GM12864 (cell line): ENCODE measurements at regions not wholly inside any gene's neighbourhood (a gene's known extent, or its start where the extent isn't known, plus 50 kb on each side); places are given as distances from the start of the nearest gene placed in this dataset.

Experiments
- DNase-seq: peaks from one replicate; pipeline ENCODE4 v3.0.0-alpha.2; 2011; ENCODE audit warnings: low read depth
- H3K4me3 ChIP-seq: 2 replicates; pipeline ENCODE4 v1.5.1; 2011; ENCODE audit warnings: mild to moderate bottlenecking, low read depth, low read length, control low read depth
- TF ChIP-seq, protein P1 (sequence below): IDR thresholded peaks from 2 replicates; pipeline ENCODE4 v1.5.1; 2011; ENCODE audit warnings: low read depth, mild to moderate bottlenecking, moderate library complexity, low read length, control low read depth, inconsistent platforms; ENCODE audit errors: missing control alignments

DNA sequence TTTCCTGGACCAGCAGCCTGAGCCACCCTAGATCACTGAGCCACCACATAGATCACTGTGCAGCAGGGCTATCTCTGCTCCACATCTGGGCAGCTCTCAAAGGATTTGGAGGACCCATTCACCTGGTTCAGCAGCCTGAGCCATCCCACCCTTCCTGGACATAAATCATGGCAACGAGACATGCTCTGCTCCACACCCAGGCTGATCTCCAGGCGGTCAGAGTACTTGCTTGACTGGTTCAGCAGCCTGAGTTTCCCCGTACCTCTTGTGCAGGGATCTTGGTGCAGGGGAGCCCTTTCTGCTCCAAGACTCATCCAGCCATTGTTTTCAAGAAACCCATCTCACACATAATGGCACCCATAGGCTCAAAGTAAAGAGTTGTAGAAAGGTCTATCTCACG lies 195.3 kb downstream of the LIG4 start:
- H3K4me3 ChIP-seq = no peak overlapping the region
- no peak for DNase-seq
- TF ChIP-seq, protein P1, sequence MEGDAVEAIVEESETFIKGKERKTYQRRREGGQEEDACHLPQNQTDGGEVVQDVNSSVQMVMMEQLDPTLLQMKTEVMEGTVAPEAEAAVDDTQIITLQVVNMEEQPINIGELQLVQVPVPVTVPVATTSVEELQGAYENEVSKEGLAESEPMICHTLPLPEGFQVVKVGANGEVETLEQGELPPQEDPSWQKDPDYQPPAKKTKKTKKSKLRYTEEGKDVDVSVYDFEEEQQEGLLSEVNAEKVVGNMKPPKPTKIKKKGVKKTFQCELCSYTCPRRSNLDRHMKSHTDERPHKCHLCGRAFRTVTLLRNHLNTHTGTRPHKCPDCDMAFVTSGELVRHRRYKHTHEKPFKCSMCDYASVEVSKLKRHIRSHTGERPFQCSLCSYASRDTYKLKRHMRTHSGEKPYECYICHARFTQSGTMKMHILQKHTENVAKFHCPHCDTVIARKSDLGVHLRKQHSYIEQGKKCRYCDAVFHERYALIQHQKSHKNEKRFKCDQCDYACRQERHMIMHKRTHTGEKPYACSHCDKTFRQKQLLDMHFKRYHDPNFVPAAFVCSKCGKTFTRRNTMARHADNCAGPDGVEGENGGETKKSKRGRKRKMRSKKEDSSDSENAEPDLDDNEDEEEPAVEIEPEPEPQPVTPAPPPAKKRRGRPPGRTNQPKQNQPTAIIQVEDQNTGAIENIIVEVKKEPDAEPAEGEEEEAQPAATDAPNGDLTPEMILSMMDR = no peak

DNA sequence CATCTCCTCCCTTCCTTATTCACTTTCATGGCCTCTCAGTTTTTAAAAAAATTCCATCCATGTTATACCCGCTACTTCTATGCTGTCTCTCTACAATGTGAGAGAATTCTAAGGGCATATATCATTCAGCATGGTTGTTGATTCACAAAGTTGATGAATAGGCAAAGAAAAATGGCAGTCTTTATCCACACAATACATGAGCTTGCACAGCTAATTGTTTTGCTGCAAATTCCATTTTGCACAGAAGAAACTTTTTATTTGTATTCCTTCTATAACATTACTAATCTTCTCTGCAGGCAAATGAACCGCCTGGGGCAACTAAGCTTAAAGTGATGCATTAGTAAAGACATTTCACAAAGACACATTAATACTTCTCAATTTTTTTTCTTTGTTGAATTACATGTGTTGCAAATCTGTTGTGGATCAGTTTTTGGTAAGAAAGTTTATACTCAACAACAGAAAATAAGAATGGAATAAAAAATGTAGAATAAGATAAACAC lies 196.9 kb downstream of the LIG4 start:
- DNase-seq = no peak
- no peak overlapping the region for H3K4me3 ChIP-seq
- TF ChIP-seq, protein P1 = no peak

DNA sequence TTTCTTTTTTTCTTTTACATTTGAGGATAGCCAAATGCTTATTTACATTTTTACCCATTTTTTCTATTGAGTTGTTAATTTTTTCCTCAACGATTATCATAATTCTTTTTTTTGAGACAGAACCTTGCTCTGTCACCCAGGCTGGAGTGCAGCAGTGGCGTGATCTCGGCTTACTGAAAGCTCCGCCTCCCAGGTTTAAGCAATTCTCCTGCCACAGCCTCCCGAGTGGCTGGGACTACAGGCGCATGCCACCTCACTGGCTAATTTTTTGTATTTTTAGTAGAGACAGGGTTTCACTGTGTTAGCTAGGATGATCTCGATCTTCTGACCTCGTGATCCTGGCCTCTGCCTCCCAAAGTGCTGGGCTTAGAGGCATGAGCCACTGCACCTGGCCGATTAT lies 208.7 kb downstream of the LIG4 start:
- no peak for DNase-seq
- no peak overlapping the region for H3K4me3 ChIP-seq
- TF ChIP-seq, protein P1 = no peak

DNA sequence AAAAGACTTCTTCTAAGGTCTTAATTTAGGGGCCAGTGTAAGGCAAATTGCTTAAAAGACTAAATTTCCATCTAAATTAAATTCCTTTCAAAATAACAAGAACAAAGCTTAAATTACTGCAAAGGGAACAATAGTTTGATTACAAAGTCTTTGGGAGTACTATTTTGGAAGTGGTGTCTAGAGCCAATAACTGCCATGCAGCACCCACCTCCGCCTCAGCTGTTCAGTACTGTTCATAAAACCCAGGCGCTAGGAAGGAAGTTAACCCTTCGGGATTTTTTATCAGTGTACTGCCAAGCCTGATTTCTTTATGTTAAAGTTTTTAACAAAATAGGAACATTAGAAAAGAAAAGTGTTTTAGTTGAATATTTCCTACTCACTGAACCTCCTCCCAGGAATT lies 210.1 kb downstream of the LIG4 start:
- no peak for DNase-seq
- TF ChIP-seq, protein P1 = no peak
- no peak overlapping the region for H3K4me3 ChIP-seq

DNA sequence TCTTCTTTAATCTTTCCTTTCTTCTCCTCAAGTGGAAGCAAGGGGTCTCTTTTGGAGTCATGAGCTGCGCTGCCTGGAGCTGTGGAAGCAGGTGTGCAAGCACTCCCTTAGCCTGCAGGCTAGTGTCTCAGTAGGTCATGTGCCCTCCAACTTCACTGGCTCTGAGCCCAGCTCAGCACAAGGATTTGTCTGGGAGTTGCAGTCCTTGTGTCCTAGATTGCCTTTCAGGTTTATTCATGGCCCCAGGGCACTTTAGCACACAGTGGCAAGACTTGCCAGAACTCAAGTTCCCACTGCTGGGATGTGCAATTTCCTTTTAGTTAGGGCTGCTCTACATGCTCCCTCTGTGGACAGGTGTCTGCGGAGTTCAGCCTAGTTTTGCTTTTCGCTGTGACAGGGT lies 211.7 kb downstream of the LIG4 start:
- TF ChIP-seq, protein P1 = no peak
- no peak for DNase-seq

DNA sequence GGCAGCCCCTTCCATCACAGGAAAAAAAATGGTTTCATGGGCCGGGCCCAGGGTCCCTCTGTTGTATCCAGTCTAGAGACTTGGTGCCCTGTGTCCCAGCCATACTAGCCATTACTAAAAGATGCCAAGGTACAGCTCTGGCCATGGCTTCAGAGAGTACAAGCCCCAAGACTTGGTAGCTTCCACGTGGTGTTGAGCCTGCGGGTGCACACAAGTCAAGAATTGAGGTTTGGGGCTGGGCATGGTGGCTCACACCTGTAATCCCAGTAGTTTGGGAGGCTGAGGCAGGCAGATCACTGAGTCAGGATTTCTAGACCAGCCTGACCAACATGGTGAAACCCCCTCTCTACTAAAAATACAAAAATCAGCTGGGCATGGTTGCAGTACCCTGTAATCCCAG lies 214.3 kb downstream of the LIG4 start:
- DNase-seq = no peak
- TF ChIP-seq, protein P1 = no peak
- H3K4me3 ChIP-seq = no peak overlapping the region

More for the DNA sequence above, 211.7 kb downstream of the LIG4 start:
- H3K4me3 ChIP-seq = no peak overlapping the region

DNA sequence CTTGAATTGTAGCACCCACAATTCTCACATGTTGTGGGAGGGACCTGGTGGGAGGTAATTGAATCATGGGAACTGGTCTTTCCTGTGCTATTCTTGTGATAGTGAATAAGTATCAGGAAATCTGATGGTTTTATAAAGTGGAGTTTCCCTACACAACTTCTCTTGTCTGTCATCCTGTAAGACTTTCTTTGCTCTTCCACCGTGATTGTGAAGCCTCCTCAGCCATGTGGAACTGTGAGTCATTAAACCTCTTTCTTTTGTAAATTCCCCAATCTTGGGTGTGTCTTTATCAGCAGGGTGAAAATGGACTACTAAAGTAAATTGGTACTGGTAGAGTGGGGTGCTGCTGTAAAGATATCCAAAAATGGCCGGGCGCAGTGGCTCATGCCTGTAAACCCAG lies 215.6 kb downstream of the LIG4 start:
- H3K4me3 ChIP-seq = no peak overlapping the region
- DNase-seq = no peak
- TF ChIP-seq, protein P1 = no peak
